RWPE2 (cell line): ENCODE measurements at regions not wholly inside any gene's neighbourhood (a gene's known extent, or its start where the extent isn't known, plus 50 kb on each side); places are given as distances from the start of the nearest gene placed in this dataset.

ENCODE experiments used
- ATAC-seq: fragments of 200-7000 bp; cut with Tn5 transposase; 3 replicates; pipeline ENCODE4 v1.9.1; 2021; ENCODE audit warnings: low read depth
- DNase-seq: peaks from one replicate; pipeline ENCODE4 v3.0.0-alpha.2; 2020; ENCODE audit warnings: low spot score
- H3K27ac ChIP-seq: fragments of 450-650 bp; 2 replicates; pipeline ENCODE4 v1.5.1; 2017; ENCODE audit warnings: mild to moderate bottlenecking; ENCODE audit not compliant: poor library complexity, severe bottlenecking
- H3K27me3 ChIP-seq: fragments of 250-450 bp; sonication (Bioruptor Pico); 2 replicates; pipeline ENCODE4 v1.5.1; 2021; ENCODE audit warnings: mild to moderate bottlenecking, moderate library complexity; ENCODE audit not compliant: insufficient read depth, poor library complexity, severe bottlenecking
- H3K36me3 ChIP-seq: fragments of 250-450 bp; sonication (Bioruptor Pico); 2 replicates; pipeline ENCODE4 v1.5.1; 2020; ENCODE audit warnings: low read depth, mild to moderate bottlenecking, moderate library complexity
- H3K4me1 ChIP-seq: fragments of 250-450 bp; sonication (Bioruptor Pico); 2 replicates; pipeline ENCODE4 v1.5.1; 2021; ENCODE audit warnings: mild to moderate bottlenecking, moderate library complexity; ENCODE audit not compliant: insufficient read depth, poor library complexity, severe bottlenecking
- H3K4me3 ChIP-seq: fragments of 250-450 bp; sonication (Bioruptor Pico); 2 replicates; pipeline ENCODE4 v1.5.1; 2021; ENCODE audit warnings: mild to moderate bottlenecking, moderate library complexity; ENCODE audit not compliant: severe bottlenecking
- H3K9me3 ChIP-seq: fragments of 250-450 bp; sonication (Bioruptor Pico); 2 replicates; pipeline ENCODE4 v1.5.1; 2021; ENCODE audit warnings: mild to moderate bottlenecking, moderate library complexity; ENCODE audit not compliant: severe bottlenecking
- TF ChIP-seq, protein P1 (sequence below): fragments of 450-650 bp; IDR thresholded peaks from one replicate; pipeline ENCODE4 v1.5.1; 2017; ENCODE audit warnings: mild to moderate bottlenecking, moderate library complexity; ENCODE audit not compliant: poor library complexity, severe bottlenecking

DNA sequence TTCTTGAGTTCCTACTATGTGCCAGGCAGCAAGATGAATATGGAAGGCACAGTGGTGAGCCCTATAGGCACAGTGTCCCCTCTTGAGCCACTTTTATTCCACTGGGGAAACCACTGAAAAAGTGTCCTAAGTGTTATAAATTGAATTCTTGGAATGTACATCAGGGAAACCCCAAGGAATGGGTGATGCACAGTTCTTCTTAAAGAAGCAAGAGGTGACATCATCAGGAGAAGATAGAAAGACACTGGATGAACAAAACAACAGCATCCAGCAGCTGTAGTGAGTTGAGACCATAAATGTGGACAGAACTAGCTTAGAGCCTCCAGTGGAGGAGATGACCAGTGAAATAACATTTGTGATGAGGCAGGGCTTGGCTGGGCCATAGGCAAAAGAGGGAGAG is 199.2 kb upstream of the ANKRD55 start:
- no peak overlapping the region for H3K4me3 ChIP-seq
- no peak for DNase-seq
- no peak overlapping the region for H3K27ac ChIP-seq
- no peaks in the 10 kb centered on the region for H3K9me3 ChIP-seq
- ATAC-seq, result no peak
- H3K4me1 ChIP-seq, result no peaks in the 10 kb centered on the region
- H3K36me3 ChIP-seq, result no peaks in the 10 kb centered on the region
- TF ChIP-seq, protein P1, sequence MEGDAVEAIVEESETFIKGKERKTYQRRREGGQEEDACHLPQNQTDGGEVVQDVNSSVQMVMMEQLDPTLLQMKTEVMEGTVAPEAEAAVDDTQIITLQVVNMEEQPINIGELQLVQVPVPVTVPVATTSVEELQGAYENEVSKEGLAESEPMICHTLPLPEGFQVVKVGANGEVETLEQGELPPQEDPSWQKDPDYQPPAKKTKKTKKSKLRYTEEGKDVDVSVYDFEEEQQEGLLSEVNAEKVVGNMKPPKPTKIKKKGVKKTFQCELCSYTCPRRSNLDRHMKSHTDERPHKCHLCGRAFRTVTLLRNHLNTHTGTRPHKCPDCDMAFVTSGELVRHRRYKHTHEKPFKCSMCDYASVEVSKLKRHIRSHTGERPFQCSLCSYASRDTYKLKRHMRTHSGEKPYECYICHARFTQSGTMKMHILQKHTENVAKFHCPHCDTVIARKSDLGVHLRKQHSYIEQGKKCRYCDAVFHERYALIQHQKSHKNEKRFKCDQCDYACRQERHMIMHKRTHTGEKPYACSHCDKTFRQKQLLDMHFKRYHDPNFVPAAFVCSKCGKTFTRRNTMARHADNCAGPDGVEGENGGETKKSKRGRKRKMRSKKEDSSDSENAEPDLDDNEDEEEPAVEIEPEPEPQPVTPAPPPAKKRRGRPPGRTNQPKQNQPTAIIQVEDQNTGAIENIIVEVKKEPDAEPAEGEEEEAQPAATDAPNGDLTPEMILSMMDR, result no peak
- no peaks in the 10 kb centered on the region for H3K27me3 ChIP-seq

- Histone ChIP-seq H3K36me3 (no peaks in the 10 kb centered on the region), H3K4me1 (no peaks in the 10 kb centered on the region), H3K9me3 (no peaks in the 10 kb centered on the region), H3K4me3 (no peak overlapping the region), H3K27ac (no peak overlapping the region), H3K27me3 (no peaks in the 10 kb centered on the region)
- TF ChIP-seq, protein P1, result no peak
- ATAC-seq (no peak), DNase-seq (no peak)
Observed at GRCh38 chr5:56430422-56430821, 197.3 kb upstream of the ANKRD55 start.

- no peak for DNase-seq
- H3K4me3 ChIP-seq, result no peak overlapping the region
- no peaks in the 10 kb centered on the region for H3K9me3 ChIP-seq
- H3K27ac ChIP-seq, result no peak overlapping the region
- no peak for ATAC-seq
- H3K36me3 ChIP-seq, result no peaks in the 10 kb centered on the region
- no peaks in the 10 kb centered on the region for H3K27me3 ChIP-seq
- TF ChIP-seq, protein P1, result no peak
- no peaks in the 10 kb centered on the region for H3K4me1 ChIP-seq
Observed at GRCh38 chr5:56429110-56429561, 196.0 kb upstream of the ANKRD55 start.

- H3K27ac ChIP-seq, result no peak overlapping the region
- ATAC-seq, result no peak
- TF ChIP-seq, protein P1, result no peak
- no peaks in the 10 kb centered on the region for H3K4me1 ChIP-seq
- H3K27me3 ChIP-seq, result no peaks in the 10 kb centered on the region
- DNase-seq, result no peak
- H3K4me3 ChIP-seq, result no peak overlapping the region
- H3K36me3 ChIP-seq, result no peaks in the 10 kb centered on the region
- no peaks in the 10 kb centered on the region for H3K9me3 ChIP-seq
Observed at GRCh38 chr5:56426693-56427092, 193.6 kb upstream of the ANKRD55 start.

DNA sequence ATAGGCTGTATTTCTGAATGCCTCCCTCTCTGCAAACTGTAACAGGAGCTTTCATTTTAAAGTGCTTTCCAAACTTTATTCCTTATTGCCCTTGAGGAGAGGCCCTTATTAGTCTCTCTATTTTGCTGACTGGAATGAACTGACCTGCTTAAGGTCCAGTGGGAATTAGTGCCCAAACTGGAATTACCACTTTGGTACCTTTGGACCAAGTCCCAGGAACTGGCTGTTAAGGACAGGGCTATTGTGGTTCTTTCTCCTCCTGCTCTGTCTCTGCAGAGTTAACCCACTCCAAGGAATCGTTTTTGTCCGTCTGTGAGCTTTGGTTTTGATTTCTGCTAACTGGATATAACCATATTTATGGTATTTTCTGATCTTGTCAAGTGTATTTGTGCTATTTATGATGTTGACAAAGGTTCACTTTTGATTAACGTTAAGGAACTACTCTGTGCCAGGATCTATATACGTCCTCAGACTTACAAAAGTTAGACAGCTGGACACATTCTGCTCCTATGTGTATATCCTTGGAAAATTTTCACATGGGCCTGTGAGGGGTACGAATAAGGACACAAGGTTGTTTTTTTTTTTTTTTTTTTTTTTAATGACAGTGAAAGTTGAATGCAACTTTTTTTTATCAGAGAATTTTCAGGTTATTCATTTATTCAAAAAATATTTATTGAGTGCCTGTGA is 189.1 kb upstream of the ANKRD55 start:
- Histone ChIP-seq H3K9me3 (peaks cover 13% of the 10 kb centered on the region), H3K27ac (no peak overlapping the region), H3K27me3 (no peaks in the 10 kb centered on the region), H3K4me3 (no peak overlapping the region), H3K4me1 (no peaks in the 10 kb centered on the region), H3K36me3 (no peaks in the 10 kb centered on the region)
- DNase-seq (no peak), ATAC-seq (peak; percentile 50; the same call in 2 of the 3 replicates)
- TF ChIP-seq, protein P1, result no peak
